Adrenal gland (tissue), 5 donors: ENCODE measurements at regions not wholly inside any gene's neighbourhood (a gene's known extent, or its start where the extent isn't known, plus 50 kb on each side); places are given as distances from the start of the nearest gene placed in this dataset.
"Not testable (repeated sequence)": the region's sequence is repeated elsewhere in the genome, so short reads cannot be mapped to it uniquely, and the experiment has no call there.

Experiments
- CTCF ChIP-seq, 6 experiments: fragments of 450-650 bp in 4 of 6; fragments of 200-600 bp in 2 of 6; sonication (generic) in 1 of 6; IDR thresholded peaks; 1 replicate in 5 of 6; 2 replicates in 1 of 6; pipeline versions ENCODE4 v1.5.1 to v1.8.0; 2016 to 2021; ENCODE audit warnings: antibody characterized with exemption in 6 of 6, mild to moderate bottlenecking in 2 of 6, moderate library complexity in 1 of 6
- POLR2A ChIP-seq, 2 donors: fragments of 450-650 bp; IDR thresholded peaks; one replicate each; pipeline ENCODE4 v1.6.1; 2017; ENCODE audit warnings: antibody characterized with exemption in 2 of 2, mild to moderate bottlenecking in 2 of 2, moderate library complexity in 1 of 2
- donor health status: DM: no; HTN: no; CAD: no.

DNA sequence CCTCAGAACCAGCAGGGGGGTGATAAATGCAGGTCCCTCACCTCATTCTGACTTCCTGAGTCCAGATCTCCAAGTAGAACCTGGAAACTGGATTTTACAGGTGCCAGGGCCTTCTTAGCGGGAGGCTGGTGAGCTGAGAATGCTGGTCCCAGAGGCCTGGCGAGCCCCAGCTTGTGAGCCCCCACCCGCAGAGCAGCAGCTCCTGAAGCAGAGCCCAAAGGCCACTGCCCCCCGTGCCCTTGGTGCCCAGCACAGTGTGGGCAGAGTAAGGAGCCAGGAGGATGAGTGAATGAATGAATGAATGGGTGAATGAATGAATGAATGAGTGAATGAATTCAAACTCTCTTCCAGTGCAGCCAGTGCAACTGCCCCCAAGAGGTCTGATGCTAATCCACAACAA is 142.4 kb upstream of the FOXD4L5 start:
- TF ChIP-seq CTCF, POLR2A (IDR thresholded peaks at IDR 0.05): not testable (repeated sequence)
